SU-DHL-6 (cell line): ENCODE measurements at regions not wholly inside any gene's neighbourhood (a gene's known extent, or its start where the extent isn't known, plus 50 kb on each side); places are given as distances from the start of the nearest gene placed in this dataset.

Source experiments
- EZH2phosphoT487 ChIP-seq: fragments of 200-600 bp; sonication (generic), shearing (Covaris generic); conservative IDR thresholded peaks from 2 replicates; pipeline ENCODE4 v1.6.1; 2018; ENCODE audit warnings: mild to moderate bottlenecking, antibody characterized with exemption, low read length, moderate library complexity, mixed read lengths
- TF ChIP-seq, protein P1 (sequence below): fragments of 200-600 bp; sonication (generic); IDR thresholded peaks from one replicate; pipeline ENCODE4 v1.5.1; 2017; ENCODE audit warnings: antibody characterized with exemption, mild to moderate bottlenecking, low read length, moderate library complexity; ENCODE audit not compliant: insufficient read depth, poor library complexity, severe bottlenecking

DNA sequence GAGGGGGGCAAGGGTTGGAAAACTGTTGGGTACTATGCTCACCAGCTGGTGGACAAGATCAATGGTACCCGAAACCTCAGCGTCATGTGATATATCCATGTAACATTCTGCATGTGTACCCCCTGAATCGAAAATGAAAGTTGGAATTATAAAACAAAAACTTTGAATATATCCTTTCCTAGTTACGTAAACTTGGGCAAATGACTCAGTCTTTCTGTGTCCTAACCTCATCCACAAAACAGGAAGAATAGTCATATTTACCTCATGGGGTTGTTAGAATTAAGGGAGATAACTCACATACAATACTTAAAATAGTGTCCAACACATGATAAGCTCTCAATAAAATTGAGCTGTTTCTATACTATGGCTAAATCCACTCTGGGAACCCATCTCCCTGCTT, 620.1 kb upstream of the KIRREL3 start:
- TF ChIP-seq, protein P1, sequence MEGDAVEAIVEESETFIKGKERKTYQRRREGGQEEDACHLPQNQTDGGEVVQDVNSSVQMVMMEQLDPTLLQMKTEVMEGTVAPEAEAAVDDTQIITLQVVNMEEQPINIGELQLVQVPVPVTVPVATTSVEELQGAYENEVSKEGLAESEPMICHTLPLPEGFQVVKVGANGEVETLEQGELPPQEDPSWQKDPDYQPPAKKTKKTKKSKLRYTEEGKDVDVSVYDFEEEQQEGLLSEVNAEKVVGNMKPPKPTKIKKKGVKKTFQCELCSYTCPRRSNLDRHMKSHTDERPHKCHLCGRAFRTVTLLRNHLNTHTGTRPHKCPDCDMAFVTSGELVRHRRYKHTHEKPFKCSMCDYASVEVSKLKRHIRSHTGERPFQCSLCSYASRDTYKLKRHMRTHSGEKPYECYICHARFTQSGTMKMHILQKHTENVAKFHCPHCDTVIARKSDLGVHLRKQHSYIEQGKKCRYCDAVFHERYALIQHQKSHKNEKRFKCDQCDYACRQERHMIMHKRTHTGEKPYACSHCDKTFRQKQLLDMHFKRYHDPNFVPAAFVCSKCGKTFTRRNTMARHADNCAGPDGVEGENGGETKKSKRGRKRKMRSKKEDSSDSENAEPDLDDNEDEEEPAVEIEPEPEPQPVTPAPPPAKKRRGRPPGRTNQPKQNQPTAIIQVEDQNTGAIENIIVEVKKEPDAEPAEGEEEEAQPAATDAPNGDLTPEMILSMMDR, result no peak
- no peak for TF ChIP-seq EZH2phosphoT487
